ENCODE measurements at regions not wholly inside any gene's neighbourhood (a gene's known extent, or its start where the extent isn't known, plus 50 kb on each side); places are given as distances from the start of the nearest gene placed in this dataset.

GRCh38 chr1:64330839-64331238, 127.4 kb downstream of the UBE2U start:
- Histone ChIP-seq H3K36me3 (ENCODE audit: control insufficient read depth, insufficient read depth, low read length) (no peaks in the 10 kb centered on the region), H3K9me3 (ENCODE audit: control insufficient read depth, low read length) (no peaks in the 10 kb centered on the region), H3K9ac (ENCODE audit: extremely low read depth, low read length, poor library complexity, severe bottlenecking) (no peak overlapping the region), H3K27me3 (ENCODE audit: control insufficient read depth, insufficient read depth, low read length, poor library complexity, severe bottlenecking) (no peaks in the 10 kb centered on the region), H3K4me3 (ENCODE audit: low read length) (no peak overlapping the region), H3K27ac (ENCODE audit: low read depth, low read length) (no peak overlapping the region), H3K4me1 (ENCODE audit: control insufficient read depth, insufficient read depth, low read length) (peaks cover 3% of the 10 kb centered on the region)
- Mint-ChIP-seq H3K4me1 (peaks cover 14% of the 10 kb centered on the region), H3K9me3 (no peaks in the 10 kb centered on the region), H3K27me3 (ENCODE audit: insufficient read depth) (peaks cover 3% of the 10 kb centered on the region), H3K27ac (no peak overlapping the region), H3K4me3 (no peak overlapping the region), H3K36me3 (ENCODE audit: low read depth) (no peaks in the 10 kb centered on the region)
- no peak for DNase-seq
- TF ChIP-seq, protein P1, sequence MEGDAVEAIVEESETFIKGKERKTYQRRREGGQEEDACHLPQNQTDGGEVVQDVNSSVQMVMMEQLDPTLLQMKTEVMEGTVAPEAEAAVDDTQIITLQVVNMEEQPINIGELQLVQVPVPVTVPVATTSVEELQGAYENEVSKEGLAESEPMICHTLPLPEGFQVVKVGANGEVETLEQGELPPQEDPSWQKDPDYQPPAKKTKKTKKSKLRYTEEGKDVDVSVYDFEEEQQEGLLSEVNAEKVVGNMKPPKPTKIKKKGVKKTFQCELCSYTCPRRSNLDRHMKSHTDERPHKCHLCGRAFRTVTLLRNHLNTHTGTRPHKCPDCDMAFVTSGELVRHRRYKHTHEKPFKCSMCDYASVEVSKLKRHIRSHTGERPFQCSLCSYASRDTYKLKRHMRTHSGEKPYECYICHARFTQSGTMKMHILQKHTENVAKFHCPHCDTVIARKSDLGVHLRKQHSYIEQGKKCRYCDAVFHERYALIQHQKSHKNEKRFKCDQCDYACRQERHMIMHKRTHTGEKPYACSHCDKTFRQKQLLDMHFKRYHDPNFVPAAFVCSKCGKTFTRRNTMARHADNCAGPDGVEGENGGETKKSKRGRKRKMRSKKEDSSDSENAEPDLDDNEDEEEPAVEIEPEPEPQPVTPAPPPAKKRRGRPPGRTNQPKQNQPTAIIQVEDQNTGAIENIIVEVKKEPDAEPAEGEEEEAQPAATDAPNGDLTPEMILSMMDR (conservative IDR thresholded peaks at IDR 0.05) = no peak
- WGBS, 2 experiments (ENCODE audit: insufficient coverage in 1 of 2, insufficient read length in 1 of 2) = 61 to 80% methylated on average over 2 to 4 of the region's 4 CpGs

- TF ChIP-seq, protein P1 (conservative IDR thresholded peaks at IDR 0.05) = no peak
- H3K4me3 ChIP-seq (ENCODE audit: low read length) = no peak overlapping the region
- no peak overlapping the region for H3K27ac ChIP-seq (ENCODE audit: low read depth, low read length)
- peaks cover 4% of the 10 kb centered on the region for H3K4me1 ChIP-seq (ENCODE audit: control insufficient read depth, insufficient read depth, low read length)
- Mint-ChIP-seq H3K4me3 (no peak overlapping the region), H3K36me3 (ENCODE audit: low read depth) (no peaks in the 10 kb centered on the region), H3K27me3 (ENCODE audit: insufficient read depth) (peaks cover 3% of the 10 kb centered on the region), H3K27ac (no peak overlapping the region), H3K4me1 (peaks cover 14% of the 10 kb centered on the region), H3K9me3 (no peaks in the 10 kb centered on the region)
- no peaks in the 10 kb centered on the region for H3K36me3 ChIP-seq (ENCODE audit: control insufficient read depth, insufficient read depth, low read length)
- no peak overlapping the region for H3K9ac ChIP-seq (ENCODE audit: extremely low read depth, low read length, poor library complexity, severe bottlenecking)
- DNase-seq = no peak
- 72 to 80% methylated on average over 4 of the region's 4 CpGs for WGBS, 2 experiments (ENCODE audit: insufficient coverage in 1 of 2, insufficient read length in 1 of 2)
- no peaks in the 10 kb centered on the region for H3K9me3 ChIP-seq (ENCODE audit: control insufficient read depth, low read length)
- no peaks in the 10 kb centered on the region for H3K27me3 ChIP-seq (ENCODE audit: control insufficient read depth, insufficient read depth, low read length, poor library complexity, severe bottlenecking)
Measured at GRCh38 chr1:64335636-64336035, 132.2 kb downstream of the UBE2U start.

DNA sequence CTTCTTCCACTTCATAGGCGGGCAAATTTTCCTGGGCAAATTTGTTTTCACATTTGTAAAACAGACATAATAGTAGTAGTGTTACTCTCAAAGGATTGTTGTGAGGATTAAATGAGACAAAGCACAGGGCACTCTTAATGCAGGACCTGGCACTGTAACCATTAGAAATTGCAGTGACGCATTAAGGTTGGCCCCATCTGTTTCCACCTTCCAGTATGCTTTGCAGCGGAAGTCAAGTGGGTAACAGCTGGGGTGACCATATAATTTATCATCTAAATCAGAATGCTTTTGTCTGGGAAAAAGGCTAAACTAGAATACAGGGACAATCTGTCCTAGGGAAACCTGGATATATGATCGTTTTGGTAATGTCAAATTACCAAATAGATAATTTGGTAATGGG, 132.5 kb upstream of the CACHD1 start:
- WGBS, 2 experiments (ENCODE audit: insufficient coverage in 1 of 2, insufficient read length in 1 of 2) = 82 to 100% methylated on average over 1 to 4 of the region's 4 CpGs
- no peak for DNase-seq
- H3K27ac Mint-ChIP-seq = no peak overlapping the region
- Histone ChIP-seq H3K9me3 (ENCODE audit: control insufficient read depth, low read length) (no peaks in the 10 kb centered on the region), H3K36me3 (ENCODE audit: control insufficient read depth, insufficient read depth, low read length) (no peaks in the 10 kb centered on the region), H3K27me3 (ENCODE audit: control insufficient read depth, insufficient read depth, low read length, poor library complexity, severe bottlenecking) (no peaks in the 10 kb centered on the region), H3K4me3 (ENCODE audit: low read length) (no peak overlapping the region), H3K4me1 (ENCODE audit: control insufficient read depth, insufficient read depth, low read length) (peaks cover 4% of the 10 kb centered on the region), H3K27ac (ENCODE audit: low read depth, low read length) (no peak overlapping the region), H3K9ac (ENCODE audit: extremely low read depth, low read length, poor library complexity, severe bottlenecking) (no peak overlapping the region)
- TF ChIP-seq, protein P1 (conservative IDR thresholded peaks at IDR 0.05) = no peak
- H3K27me3 Mint-ChIP-seq (ENCODE audit: insufficient read depth) = peaks cover 7% of the 10 kb centered on the region
- peaks cover 3% of the 10 kb centered on the region for H3K36me3 Mint-ChIP-seq (ENCODE audit: low read depth)
- H3K9me3 Mint-ChIP-seq = no peaks in the 10 kb centered on the region
- H3K4me3 Mint-ChIP-seq = no peak overlapping the region
- H3K4me1 Mint-ChIP-seq = peaks cover 14% of the 10 kb centered on the region

All from endodermal cell (in vitro differentiated cells).